ENCODE measurements at regions not wholly inside any gene's neighbourhood (a gene's known extent, or its start where the extent isn't known, plus 50 kb on each side); places are given as distances from the start of the nearest gene placed in this dataset.
"Not testable (repeated sequence)": the region's sequence is repeated elsewhere in the genome, so short reads cannot be mapped to it uniquely, and the experiment has no call there.

- Mint-ChIP-seq H3K9me3 (peaks cover 7% of the 10 kb centered on the region), H3K4me1 (ENCODE audit: low read depth) (no peaks in the 10 kb centered on the region), H3K36me3 (ENCODE audit: low read depth) (no peaks in the 10 kb centered on the region), H3K4me3 (no peak overlapping the region), H3K27ac (no peak overlapping the region), H3K27me3 (ENCODE audit: insufficient read depth) (no peaks in the 10 kb centered on the region)
- DNase-seq (ENCODE audit: low spot score): no peak
- intact Hi-C loops (cut with micrococcal nuclease): no loop called here
These were observed 682.4 kb upstream of the CDH10 start for GRCh38 chr5:25327172-25327571.

- no peak overlapping the region for H3K4me3 Mint-ChIP-seq
- no peak for DNase-seq (ENCODE audit: low spot score)
- H3K9me3 Mint-ChIP-seq: peaks cover 12% of the 10 kb centered on the region
- intact Hi-C loops (cut with micrococcal nuclease): no loop called here
- H3K27me3 Mint-ChIP-seq (ENCODE audit: insufficient read depth): no peaks in the 10 kb centered on the region
- H3K36me3 Mint-ChIP-seq (ENCODE audit: low read depth): no peaks in the 10 kb centered on the region
- no peak overlapping the region for H3K27ac Mint-ChIP-seq
- no peaks in the 10 kb centered on the region for H3K4me1 Mint-ChIP-seq (ENCODE audit: low read depth)
These were observed 657.1 kb upstream of the CDH10 start for GRCh38 chr5:25301836-25302235.

- DNase-seq (ENCODE audit: low spot score): no peak
- H3K27ac Mint-ChIP-seq: no peak overlapping the region
- H3K4me1 Mint-ChIP-seq (ENCODE audit: low read depth): no peaks in the 10 kb centered on the region
- H3K27me3 Mint-ChIP-seq (ENCODE audit: insufficient read depth): no peaks in the 10 kb centered on the region
- no peaks in the 10 kb centered on the region for H3K36me3 Mint-ChIP-seq (ENCODE audit: low read depth)
- no peak overlapping the region for H3K4me3 Mint-ChIP-seq
- intact Hi-C loops (cut with micrococcal nuclease): no loop called here
- peaks cover 34% of the 10 kb centered on the region for H3K9me3 Mint-ChIP-seq
These were observed 650.3 kb upstream of the CDH10 start for GRCh38 chr5:25295067-25295466.

- H3K27me3 Mint-ChIP-seq (ENCODE audit: insufficient read depth); H3K27ac Mint-ChIP-seq; H3K4me1 Mint-ChIP-seq (ENCODE audit: low read depth); H3K4me3 Mint-ChIP-seq; H3K36me3 Mint-ChIP-seq (ENCODE audit: low read depth); DNase-seq (ENCODE audit: low spot score); intact Hi-C loops (cut with micrococcal nuclease): not testable (repeated sequence)
- peaks cover 41% of the 10 kb centered on the region for H3K9me3 Mint-ChIP-seq
These were observed 645.0 kb upstream of the CDH10 start for GRCh38 chr5:25289766-25290165.

- H3K27ac Mint-ChIP-seq: no peak overlapping the region
- peaks cover 43% of the 10 kb centered on the region for H3K9me3 Mint-ChIP-seq
- no peaks in the 10 kb centered on the region for H3K36me3 Mint-ChIP-seq (ENCODE audit: low read depth)
- no peak overlapping the region for H3K4me3 Mint-ChIP-seq
- no peaks in the 10 kb centered on the region for H3K27me3 Mint-ChIP-seq (ENCODE audit: insufficient read depth)
- intact Hi-C loops (cut with micrococcal nuclease): no loop called here
- DNase-seq (ENCODE audit: low spot score): no peak
- no peaks in the 10 kb centered on the region for H3K4me1 Mint-ChIP-seq (ENCODE audit: low read depth)
These were observed 641.5 kb upstream of the CDH10 start for GRCh38 chr5:25286319-25286718.

- no peak overlapping the region for H3K4me3 Mint-ChIP-seq
- no peaks in the 10 kb centered on the region for H3K4me1 Mint-ChIP-seq (ENCODE audit: low read depth)
- no peak overlapping the region for H3K27ac Mint-ChIP-seq
- no peak for DNase-seq (ENCODE audit: low spot score)
- no peaks in the 10 kb centered on the region for H3K27me3 Mint-ChIP-seq (ENCODE audit: insufficient read depth)
- peaks cover 37% of the 10 kb centered on the region for H3K9me3 Mint-ChIP-seq
- intact Hi-C loops (cut with micrococcal nuclease): no loop called here
- H3K36me3 Mint-ChIP-seq (ENCODE audit: low read depth): no peaks in the 10 kb centered on the region
These were observed 640.4 kb upstream of the CDH10 start for GRCh38 chr5:25285136-25285535.

- H3K36me3 Mint-ChIP-seq (ENCODE audit: low read depth); H3K27ac Mint-ChIP-seq; H3K4me3 Mint-ChIP-seq; DNase-seq (ENCODE audit: low spot score); H3K4me1 Mint-ChIP-seq (ENCODE audit: low read depth); H3K27me3 Mint-ChIP-seq (ENCODE audit: insufficient read depth); intact Hi-C loops (cut with micrococcal nuclease): not testable (repeated sequence)
- peaks cover 15% of the 10 kb centered on the region for H3K9me3 Mint-ChIP-seq
These were observed 618.7 kb upstream of the CDH10 start for GRCh38 chr5:25263507-25263906.

- Mint-ChIP-seq H3K27ac (no peak overlapping the region), H3K9me3 (peaks cover 9% of the 10 kb centered on the region), H3K27me3 (ENCODE audit: insufficient read depth) (no peaks in the 10 kb centered on the region), H3K4me1 (ENCODE audit: low read depth) (no peaks in the 10 kb centered on the region), H3K4me3 (no peak overlapping the region), H3K36me3 (ENCODE audit: low read depth) (no peaks in the 10 kb centered on the region)
- no peak for DNase-seq (ENCODE audit: low spot score)
- intact Hi-C loops (cut with micrococcal nuclease): no loop called here
These were observed 617.4 kb upstream of the CDH10 start for GRCh38 chr5:25262221-25262620.

- H3K27me3 Mint-ChIP-seq (ENCODE audit: insufficient read depth): no peaks in the 10 kb centered on the region
- no peak for DNase-seq (ENCODE audit: low spot score)
- H3K4me3 Mint-ChIP-seq: no peak overlapping the region
- H3K36me3 Mint-ChIP-seq (ENCODE audit: low read depth): no peaks in the 10 kb centered on the region
- intact Hi-C loops (cut with micrococcal nuclease): no loop called here
- H3K4me1 Mint-ChIP-seq (ENCODE audit: low read depth): no peaks in the 10 kb centered on the region
- H3K27ac Mint-ChIP-seq: no peak overlapping the region
- H3K9me3 Mint-ChIP-seq: peaks cover 7% of the 10 kb centered on the region
These were observed 610.4 kb upstream of the CDH10 start for GRCh38 chr5:25255128-25255527.

GRCh38 chr5:25241981-25242380 lies 597.2 kb upstream of the CDH10 start:
- H3K4me3 Mint-ChIP-seq: no peak overlapping the region
- H3K27me3 Mint-ChIP-seq (ENCODE audit: insufficient read depth): no peaks in the 10 kb centered on the region
- intact Hi-C loops (cut with micrococcal nuclease): no loop called here
- H3K9me3 Mint-ChIP-seq: peaks cover 19% of the 10 kb centered on the region
- H3K36me3 Mint-ChIP-seq (ENCODE audit: low read depth): no peaks in the 10 kb centered on the region
- DNase-seq (ENCODE audit: low spot score): no peak
- no peaks in the 10 kb centered on the region for H3K4me1 Mint-ChIP-seq (ENCODE audit: low read depth)
- no peak overlapping the region for H3K27ac Mint-ChIP-seq

- H3K27ac Mint-ChIP-seq; H3K27me3 Mint-ChIP-seq (ENCODE audit: insufficient read depth); H3K4me3 Mint-ChIP-seq; H3K36me3 Mint-ChIP-seq (ENCODE audit: low read depth); DNase-seq (ENCODE audit: low spot score); H3K4me1 Mint-ChIP-seq (ENCODE audit: low read depth); intact Hi-C loops (cut with micrococcal nuclease): not testable (repeated sequence)
- peaks cover 20% of the 10 kb centered on the region for H3K9me3 Mint-ChIP-seq
These were observed 593.9 kb upstream of the CDH10 start for GRCh38 chr5:25238720-25239119.

GRCh38 chr5:25224316-25224982 lies 579.7 kb upstream of the CDH10 start:
- no peak for DNase-seq (ENCODE audit: low spot score)
- intact Hi-C loops (cut with micrococcal nuclease): no loop called here
- Mint-ChIP-seq H3K4me3 (no peak overlapping the region), H3K27ac (no peak overlapping the region), H3K36me3 (ENCODE audit: low read depth) (no peaks in the 10 kb centered on the region), H3K27me3 (ENCODE audit: insufficient read depth) (no peaks in the 10 kb centered on the region), H3K9me3 (peaks cover 9% of the 10 kb centered on the region), H3K4me1 (ENCODE audit: low read depth) (no peaks in the 10 kb centered on the region)

GRCh38 chr5:25199902-25200301 lies 555.1 kb upstream of the CDH10 start:
- intact Hi-C loops (cut with micrococcal nuclease); H3K27ac Mint-ChIP-seq; DNase-seq (ENCODE audit: low spot score); H3K27me3 Mint-ChIP-seq (ENCODE audit: insufficient read depth); H3K36me3 Mint-ChIP-seq (ENCODE audit: low read depth); H3K4me3 Mint-ChIP-seq; H3K4me1 Mint-ChIP-seq (ENCODE audit: low read depth): not testable (repeated sequence)
- peaks cover 26% of the 10 kb centered on the region for H3K9me3 Mint-ChIP-seq

- Mint-ChIP-seq H3K27me3 (ENCODE audit: insufficient read depth) (no peaks in the 10 kb centered on the region), H3K4me3 (no peak overlapping the region), H3K36me3 (ENCODE audit: low read depth) (no peaks in the 10 kb centered on the region), H3K4me1 (ENCODE audit: low read depth) (no peaks in the 10 kb centered on the region), H3K27ac (no peak overlapping the region), H3K9me3 (peaks cover 12% of the 10 kb centered on the region)
- intact Hi-C loops (cut with micrococcal nuclease): no loop called here
- DNase-seq (ENCODE audit: low spot score): no peak
These were observed 545.8 kb upstream of the CDH10 start for GRCh38 chr5:25190521-25191000.

All from activated T-helper 1 cell treated with anti-CD3 and anti-CD28 coated beads, Interleukin-12 subunit alpha, Interleukin-12 subunit beta, Interleukin-2, Interleukin-4 antibody, amounts not matched to agents 30 ng/mL and 10 ng/mL and 1 ng/mL, durations not matched to agents 14 hours and 24 hours and 36 hours (primary cell).